GM12878 (cell line): ENCODE measurements at regions not wholly inside any gene's neighbourhood (a gene's known extent, or its start where the extent isn't known, plus 50 kb on each side); places are given as distances from the start of the nearest gene placed in this dataset.
A peak's percentile ranks its signal among the peaks of the same experiment; 100 is the strongest.

Experiments
- ASH2L ChIP-seq: fragments of 300-600, 200-600 bp; sonication (generic); IDR thresholded peaks from 2 replicates; pipeline ENCODE4 v1.6.1; 2017; ENCODE audit warnings: low read depth, mild to moderate bottlenecking, borderline replicate concordance
- CBX3 ChIP-seq: fragments of 200-600 bp; sonication (generic); IDR thresholded peaks from 2 replicates; pipeline ENCODE4 v1.6.1; 2016; ENCODE audit warnings: low read depth, borderline replicate concordance
- CEBPB ChIP-seq, 2 experiments: fragments of 150-350 bp in 1 of 2; IDR thresholded peaks; 2 replicates each; pipeline ENCODE4 v1.6.1; 2012 to 2014; ENCODE audit warnings: low read depth in 2 of 2, low read length in 2 of 2, borderline replicate concordance in 1 of 2, inconsistent platforms in 1 of 2
- EGR1 ChIP-seq, 2 experiments: IDR thresholded peaks; 1 replicate in 1 of 2; 2 replicates in 1 of 2; pipeline ENCODE4 v1.6.1; 2011 to 2012; ENCODE audit warnings: low read depth in 2 of 2, low read length in 2 of 2, borderline replicate concordance in 1 of 2, mild to moderate bottlenecking in 1 of 2, moderate library complexity in 1 of 2
- IKZF1 ChIP-seq: fragments of 450-650 bp; conservative IDR thresholded peaks from 2 replicates; pipeline ENCODE4 v1.6.1; 2017; ENCODE audit warnings: antibody characterized with exemption, mild to moderate bottlenecking
- JUNB ChIP-seq: IDR thresholded peaks from 2 replicates; pipeline ENCODE4 v1.6.1; 2016; ENCODE audit warnings: antibody characterized with exemption, mild to moderate bottlenecking
- MAX ChIP-seq: IDR thresholded peaks from 2 replicates; pipeline ENCODE4 v1.6.1; 2012; ENCODE audit warnings: low read depth, low read length, improper control_type of control experiment
- NFXL1 ChIP-seq: fragments of 450-650 bp; IDR thresholded peaks from 2 replicates; pipeline ENCODE4 v1.6.1; 2017; ENCODE audit warnings: antibody characterized with exemption, mild to moderate bottlenecking, borderline replicate concordance
- NKRF ChIP-seq: fragments of 450-650 bp; conservative IDR thresholded peaks from 2 replicates; pipeline ENCODE4 v1.6.1; 2017; ENCODE audit warnings: mild to moderate bottlenecking, moderate library complexity
- RAD51 ChIP-seq: fragments of 450-650 bp; IDR thresholded peaks from 2 replicates; pipeline ENCODE4 v1.6.1; 2016; ENCODE audit warnings: moderate library complexity, mild to moderate bottlenecking, inconsistent platforms
- RBBP5 ChIP-seq: fragments of 200-600 bp; sonication (generic); conservative IDR thresholded peaks from 2 replicates; pipeline ENCODE4 v1.6.1; 2016
- SIN3A ChIP-seq: IDR thresholded peaks from 2 replicates; pipeline ENCODE4 v1.6.1; 2012; ENCODE audit warnings: low read depth, low read length, improper control_type of control experiment
- SMARCA5 ChIP-seq: fragments of 450-650 bp; IDR thresholded peaks from 2 replicates; pipeline ENCODE4 v1.6.1; 2017; ENCODE audit warnings: mild to moderate bottlenecking
- ZBTB11 ChIP-seq: fragments of 450-650 bp; formaldehyde crosslinking; IDR thresholded peaks from 2 replicates; pipeline ENCODE4 v1.5.0; 2022; ENCODE audit warnings: mild to moderate bottlenecking, missing genetic modification characterization
- ZNF274 ChIP-seq: IDR thresholded peaks from one replicate; pipeline ENCODE4 v1.8.0; 2011; ENCODE audit not compliant: insufficient read length, insufficient read depth
- ZNF592 ChIP-seq: fragments of 450-650 bp; IDR thresholded peaks from 2 replicates; pipeline ENCODE4 v1.6.1; 2017; ENCODE audit warnings: mild to moderate bottlenecking, moderate library complexity

- TF ChIP-seq ZNF274 (no peak), SIN3A (no peak), NKRF (no peak), JUNB (peak; percentile 78), CEBPB (IDR thresholded peaks at IDR 0.05; ENCODE audit: borderline replicate concordance in 1 of 2, low read depth in 2 of 2, low read length in 2 of 2) (no peak), CBX3 (no peak), NFXL1 (no peak), ASH2L (no peak), ZBTB11 (CRISPR knock-in tag) (no peak), ZNF592 (no peak), RAD51 (no peak), EGR1 (IDR thresholded peaks at IDR 0.05; ENCODE audit: borderline replicate concordance in 1 of 2, low read depth in 2 of 2, low read length in 2 of 2) (no peak), RBBP5 (no peak), MAX (no peak), SMARCA5 (no peak), IKZF1 (peak; percentile 39)
These were observed 153.2 kb downstream of the LRIG2 start (continued) for GRCh38 chr1:113226148-113226547.
